OCI-LY1 (cell line): ENCODE measurements at regions not wholly inside any gene's neighbourhood (a gene's known extent, or its start where the extent isn't known, plus 50 kb on each side); places are given as distances from the start of the nearest gene placed in this dataset.

Source experiments
- CTCF ChIP-seq: fragments of 200-600 bp; sonication (generic), shearing (Covaris generic); IDR thresholded peaks from 2 replicates; pipeline ENCODE4 v1.5.1; 2017; ENCODE audit warnings: mild to moderate bottlenecking, antibody characterized with exemption, low read length, moderate library complexity, mixed read lengths
- EZH2 ChIP-seq: fragments of 200-600 bp; sonication (generic), shearing (Covaris generic); IDR thresholded peaks from 2 replicates; pipeline ENCODE4 v1.8.0; 2017; ENCODE audit warnings: borderline replicate concordance, mixed run types, mild to moderate bottlenecking, antibody characterized with exemption, low read length, moderate library complexity, mixed read lengths

DNA sequence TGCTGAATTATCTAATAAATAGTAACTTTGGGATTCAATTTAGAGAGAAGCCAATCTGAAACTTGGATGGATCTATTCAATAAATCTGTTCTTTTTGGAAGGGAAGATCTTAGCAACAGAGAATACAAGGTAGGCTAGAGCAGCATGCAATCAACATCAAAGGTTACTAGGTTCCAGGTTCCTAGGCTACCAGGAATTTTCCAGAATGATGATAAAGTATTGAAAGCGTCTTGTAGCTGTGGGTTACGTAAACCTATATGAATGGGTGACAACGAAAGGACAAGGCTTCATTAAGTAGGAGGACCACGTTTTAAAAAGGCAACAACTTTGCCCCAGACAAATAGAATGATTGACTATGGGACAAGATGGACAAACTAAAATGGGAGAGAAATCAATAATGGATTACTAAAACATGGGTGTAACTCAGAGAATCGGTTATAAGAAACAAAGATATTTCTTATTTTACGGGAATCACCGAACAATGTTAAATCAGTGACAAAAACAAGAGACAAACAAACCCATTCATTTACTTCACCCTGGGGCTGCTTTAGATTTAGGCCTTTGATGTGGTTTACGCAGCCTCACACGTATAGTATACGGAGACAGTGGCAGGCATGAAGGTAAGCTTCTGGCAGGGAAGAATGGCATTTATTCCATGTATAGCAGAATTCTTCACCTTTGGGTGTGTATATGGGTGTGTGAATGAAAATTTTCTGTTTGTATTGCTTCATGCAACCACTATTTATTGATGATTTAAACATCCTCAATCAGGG, 732.6 kb upstream of the PABPC4L start:
- TF ChIP-seq CTCF (no peak), EZH2 (no peak)
